HG02571 (cell line): ENCODE measurements at regions not wholly inside any gene's neighbourhood (a gene's known extent, or its start where the extent isn't known, plus 50 kb on each side); places are given as distances from the start of the nearest gene placed in this dataset.
"Not testable (repeated sequence)": the region's sequence is repeated elsewhere in the genome, so short reads cannot be mapped to it uniquely, and the experiment has no call there.

Experiments
- ATAC-seq: cut with Tn5 transposase; IDR thresholded peaks from one replicate; pipeline ENCODE4 v1.9.1; 2021; ENCODE audit warnings: mild to moderate bottlenecking, moderate library complexity; ENCODE audit not compliant: unreplicated experiment

- ATAC-seq, result peak; percentile 100
Measured at GRCh38 chr9:41273549-41274267, 84.6 kb upstream of the ZNG1F start.

DNA sequence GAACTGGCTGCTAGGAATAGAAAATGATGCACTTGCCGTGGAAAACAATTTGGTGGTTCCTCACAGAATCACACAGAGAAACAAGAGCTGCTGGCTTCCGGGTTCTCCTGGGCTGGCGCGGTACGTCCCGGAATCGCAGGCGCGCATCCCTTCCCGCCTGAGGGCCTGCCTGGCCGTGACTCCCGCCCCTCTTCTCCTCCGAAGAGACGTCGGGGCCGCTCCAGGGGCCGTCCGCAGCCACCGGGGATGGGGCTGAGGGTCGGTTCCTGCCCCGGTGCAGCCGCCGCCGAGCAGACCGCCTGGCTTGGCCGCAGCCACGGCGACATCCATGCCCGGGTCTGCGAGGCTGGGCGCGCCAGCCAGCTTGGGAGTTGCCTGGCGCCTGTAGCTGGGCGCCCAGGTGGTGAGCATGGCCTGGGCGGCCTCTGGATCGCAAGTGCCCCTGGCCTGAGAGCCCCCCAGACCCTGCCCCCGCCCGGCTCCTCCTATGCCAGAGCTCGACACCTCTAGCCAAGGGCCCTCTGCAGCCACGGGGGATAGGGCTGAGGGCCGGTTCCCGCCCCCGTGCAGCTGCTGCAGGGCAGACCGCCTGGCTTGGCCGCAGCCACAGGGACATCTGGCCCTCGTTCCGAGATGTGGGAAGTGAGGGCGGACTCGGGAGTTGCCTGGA lies 83.9 kb upstream of the ZNG1F start:
- peak; percentile 23 for ATAC-seq

GRCh38 chr9:41270992-41271391 lies 81.9 kb upstream of the ZNG1F start:
- ATAC-seq, result not testable (repeated sequence)

DNA sequence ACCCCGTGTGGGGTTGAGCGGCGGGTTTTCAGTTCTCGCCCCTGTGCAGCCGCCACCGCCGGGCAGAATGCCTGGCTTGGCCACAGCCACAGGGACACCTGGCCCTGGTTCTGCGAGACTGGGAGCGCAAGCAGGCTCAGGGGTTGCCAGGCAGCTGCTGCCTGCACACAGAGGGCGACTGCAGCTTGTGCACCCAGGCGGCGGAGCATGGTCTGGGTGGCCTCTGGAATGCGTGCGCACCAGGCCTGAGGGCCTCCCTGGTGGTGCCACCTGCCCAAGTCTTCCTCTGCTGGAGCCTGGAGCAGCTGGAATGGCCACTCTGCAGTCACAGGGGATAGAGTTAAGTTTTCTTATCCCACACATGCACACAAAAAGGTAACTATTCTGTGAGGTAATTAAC lies 80.4 kb upstream of the ZNG1F start:
- not testable (repeated sequence) for ATAC-seq

DNA sequence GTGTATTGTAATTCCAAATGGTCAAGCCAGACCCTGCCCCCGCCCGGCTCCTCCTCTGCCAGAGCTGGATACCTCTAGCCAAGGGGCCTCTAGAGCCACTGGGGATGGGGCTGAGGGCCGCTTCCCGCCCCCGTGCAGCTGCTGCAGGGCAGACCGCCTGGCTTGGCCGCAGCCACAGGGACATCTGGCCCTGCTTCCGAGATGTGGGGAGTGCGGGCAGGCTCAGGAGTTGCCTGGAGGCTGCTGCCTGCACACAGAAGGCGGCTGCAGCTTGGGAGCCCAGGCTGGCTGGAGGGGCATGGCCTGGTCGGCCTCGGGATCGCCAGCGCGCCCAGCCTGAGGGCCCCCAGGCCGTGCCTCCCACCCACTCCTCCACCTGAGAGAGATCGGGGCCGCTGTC lies 79.9 kb upstream of the ZNG1F start:
- ATAC-seq, result not testable (repeated sequence)

GRCh38 chr9:41266602-41267001 lies 77.5 kb upstream of the ZNG1F start:
- ATAC-seq, result not testable (repeated sequence)

DNA sequence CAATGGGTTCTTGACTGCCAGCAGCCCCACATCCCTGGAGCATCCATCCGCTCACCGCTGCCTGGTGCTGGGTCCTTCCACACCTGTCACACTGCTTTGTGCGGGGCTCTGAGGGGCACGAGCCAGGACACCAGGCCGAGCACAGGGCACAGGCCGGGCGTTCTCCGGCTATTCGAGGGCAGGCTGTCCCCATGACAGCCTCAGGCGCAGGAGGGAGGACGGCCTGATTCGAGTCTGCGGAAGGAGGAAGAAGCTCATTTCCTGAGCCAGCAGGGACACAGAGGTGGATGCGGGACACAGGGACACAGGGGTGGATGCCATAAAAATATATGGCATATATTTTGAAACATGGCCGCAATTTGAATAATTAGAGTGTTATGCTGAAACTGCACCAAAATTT lies 76.9 kb upstream of the ZNG1F start:
- not testable (repeated sequence) for ATAC-seq

GRCh38 chr9:41251973-41252372 lies 62.9 kb upstream of the ZNG1F start:
- ATAC-seq, result not testable (repeated sequence)

- ATAC-seq, result not testable (repeated sequence)
Measured at GRCh38 chr9:41251101-41251500, 62.0 kb upstream of the ZNG1F start.

DNA sequence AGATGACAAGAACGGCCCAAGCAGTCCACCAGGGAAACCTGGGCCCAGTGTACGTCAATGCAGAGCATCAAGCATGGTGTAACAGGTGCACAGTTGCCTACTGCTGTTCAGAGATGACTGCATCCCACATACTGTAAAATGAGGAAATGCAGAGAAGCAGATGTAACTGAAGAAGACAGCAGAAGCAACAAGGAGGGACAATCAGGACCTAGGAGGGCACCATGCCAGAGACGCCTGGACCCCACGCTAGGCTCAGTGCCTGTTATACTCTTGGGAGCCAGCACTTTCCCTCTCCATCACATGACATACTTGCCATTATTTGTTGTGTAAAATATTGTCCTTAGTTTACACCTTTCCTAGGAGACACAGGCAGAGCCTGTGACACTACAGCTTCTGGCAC lies 57.6 kb upstream of the ZNG1F start:
- ATAC-seq, result not testable (repeated sequence)
